Activated naive CD8-positive, alpha-beta T cell treated with anti-CD3 and anti-CD28 coated beads for 36 hours (primary cell): ENCODE measurements at regions not wholly inside any gene's neighbourhood (a gene's known extent, or its start where the extent isn't known, plus 50 kb on each side); places are given as distances from the start of the nearest gene placed in this dataset.
"Not testable (repeated sequence)": the region's sequence is repeated elsewhere in the genome, so short reads cannot be mapped to it uniquely, and the experiment has no call there.

Experiments
- DNase-seq: peaks from one replicate; pipeline ENCODE4 v3.0.0; 2021
- H3K27ac Mint-ChIP-seq: one replicate; pipeline ENCODE4 v1.8.0; 2022; ENCODE audit warnings: mild to moderate bottlenecking, moderate library complexity, mixed read lengths
- H3K27me3 Mint-ChIP-seq: one replicate; pipeline ENCODE4 v1.8.0; 2022; ENCODE audit warnings: mild to moderate bottlenecking, mixed read lengths
- H3K36me3 Mint-ChIP-seq: one replicate; pipeline ENCODE4 v1.8.0; 2021; ENCODE audit warnings: mild to moderate bottlenecking, mixed read lengths
- H3K4me1 Mint-ChIP-seq: one replicate; pipeline ENCODE4 v1.8.0; 2021; ENCODE audit warnings: mixed read lengths
- H3K4me3 Mint-ChIP-seq: one replicate; pipeline ENCODE4 v1.8.0; 2022; ENCODE audit warnings: mild to moderate bottlenecking, moderate library complexity, mixed read lengths
- H3K9me3 Mint-ChIP-seq: one replicate; pipeline ENCODE4 v1.8.0; 2022; ENCODE audit warnings: mixed read lengths

DNA sequence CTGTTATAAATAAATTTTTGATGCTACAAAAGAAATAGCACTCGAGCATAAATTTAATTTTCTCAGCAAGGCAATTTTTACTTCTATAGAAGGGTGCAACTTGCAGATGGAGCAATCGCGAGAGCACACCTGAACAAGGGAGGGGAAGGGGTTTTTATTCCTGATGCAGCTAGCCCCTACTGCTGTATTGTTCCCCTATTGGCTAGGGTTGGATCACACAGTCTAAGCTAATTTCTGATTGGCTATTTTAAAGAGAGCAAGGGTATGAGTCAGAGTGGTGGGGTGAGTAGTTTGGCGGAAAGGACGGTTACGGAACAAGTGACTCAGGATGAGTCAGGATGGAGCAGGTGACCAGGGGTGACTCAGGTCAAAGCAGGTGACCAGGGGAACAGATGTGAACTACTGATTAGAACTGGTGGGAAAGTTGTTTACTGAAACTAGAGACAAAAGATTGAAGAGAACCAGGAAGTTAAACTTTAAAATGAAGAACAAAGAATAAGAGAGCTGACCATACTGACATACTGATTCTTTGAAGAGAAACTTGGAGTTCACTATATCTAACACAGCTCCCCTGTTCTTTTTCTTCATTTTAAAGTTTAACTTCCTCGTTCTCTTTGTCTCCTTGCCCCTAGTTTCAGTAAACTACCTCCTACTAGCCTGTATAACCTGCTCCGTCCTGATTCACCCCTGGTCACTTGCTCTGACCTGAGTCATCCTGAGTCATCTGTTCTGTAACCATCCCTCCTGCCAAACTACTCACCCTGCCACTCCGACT, 101.9 kb upstream of the SHB start:
- not testable (repeated sequence) for H3K27me3 Mint-ChIP-seq, H3K27ac Mint-ChIP-seq, H3K4me1 Mint-ChIP-seq, H3K36me3 Mint-ChIP-seq, H3K4me3 Mint-ChIP-seq, DNase-seq
- H3K9me3 Mint-ChIP-seq = peaks cover 18% of the 10 kb centered on the region

DNA sequence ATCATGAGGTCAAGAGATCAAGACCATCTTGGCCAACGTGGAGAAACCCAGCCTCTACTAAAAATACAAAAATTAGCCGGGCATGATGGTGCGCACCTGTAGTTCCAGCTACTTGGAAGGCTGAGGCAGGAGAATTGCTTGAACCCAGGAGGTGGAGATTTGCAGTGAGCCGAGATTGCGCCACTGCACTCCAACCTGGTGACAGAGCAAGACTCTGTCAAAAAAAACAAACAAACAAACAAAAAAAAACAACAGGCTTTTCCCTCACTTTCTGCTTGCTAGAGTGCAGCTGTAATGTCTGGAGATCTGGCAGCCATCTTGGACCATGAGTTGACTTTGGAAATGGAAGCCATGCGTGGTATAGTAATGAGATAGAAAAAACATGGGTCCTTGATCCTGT, 101.1 kb upstream of the SHB start:
- H3K9me3 Mint-ChIP-seq = peaks cover 18% of the 10 kb centered on the region
- H3K36me3 Mint-ChIP-seq = not testable (repeated sequence)

DNA sequence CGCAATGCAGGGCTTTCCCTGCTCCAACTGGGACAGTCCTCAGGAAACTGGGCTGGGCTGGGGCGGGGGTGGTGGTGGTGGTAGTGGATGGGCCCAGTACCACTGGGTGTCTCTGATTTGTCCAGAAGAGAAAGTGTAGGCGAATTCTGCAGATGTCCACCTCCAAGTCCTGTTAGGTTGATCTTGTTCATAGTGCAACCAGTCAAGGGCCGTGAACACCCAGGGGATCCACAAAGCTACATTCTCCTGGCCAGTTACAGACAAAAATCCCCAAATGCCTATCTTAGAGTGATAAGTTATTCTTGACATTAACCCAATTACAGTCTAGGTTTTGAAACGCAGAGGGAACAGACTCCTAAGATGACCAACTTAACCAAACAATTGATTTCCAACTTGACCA, 97.5 kb upstream of the SHB start:
- no peak overlapping the region for H3K4me3 Mint-ChIP-seq
- no peaks in the 10 kb centered on the region for H3K27me3 Mint-ChIP-seq
- DNase-seq = no peak
- peaks cover 15% of the 10 kb centered on the region for H3K9me3 Mint-ChIP-seq
- peaks cover 3% of the 10 kb centered on the region for H3K4me1 Mint-ChIP-seq
- H3K27ac Mint-ChIP-seq = no peak overlapping the region
- no peaks in the 10 kb centered on the region for H3K36me3 Mint-ChIP-seq

More for the DNA sequence above, 101.1 kb upstream of the SHB start:
- H3K27ac Mint-ChIP-seq, DNase-seq, H3K27me3 Mint-ChIP-seq, H3K4me3 Mint-ChIP-seq, H3K4me1 Mint-ChIP-seq: not testable (repeated sequence)

DNA sequence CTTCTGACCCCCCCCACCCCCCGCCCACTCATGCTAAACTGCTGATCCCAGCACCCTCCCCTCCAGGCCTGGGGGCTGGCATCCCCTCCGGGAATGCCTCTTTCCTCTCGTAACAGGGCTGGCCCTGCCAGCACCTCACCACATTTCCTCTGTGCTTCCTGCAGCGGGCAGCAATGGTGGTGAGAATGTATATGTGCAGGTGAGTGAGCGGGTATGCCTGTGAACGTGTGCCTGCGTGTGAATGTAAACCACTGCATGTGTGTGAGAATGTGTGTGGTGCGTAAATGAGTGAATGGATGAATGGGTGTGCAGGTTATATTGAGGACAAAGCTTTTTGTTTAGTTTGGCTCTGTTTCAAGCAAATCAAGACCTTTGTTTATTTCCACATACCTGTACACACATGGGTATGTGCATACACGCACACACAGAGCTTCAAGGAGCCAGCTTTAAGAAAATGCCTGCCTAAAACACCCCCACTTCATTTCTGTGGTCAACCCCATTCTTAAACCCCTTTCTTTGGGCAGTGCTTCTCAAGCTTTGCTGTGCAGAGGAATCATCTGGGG, 95.7 kb upstream of the SHB start:
- peaks cover 3% of the 10 kb centered on the region for H3K4me1 Mint-ChIP-seq
- no peaks in the 10 kb centered on the region for H3K27me3 Mint-ChIP-seq
- no peak for DNase-seq
- H3K4me3 Mint-ChIP-seq = no peak overlapping the region
- H3K36me3 Mint-ChIP-seq = no peaks in the 10 kb centered on the region
- peaks cover 4% of the 10 kb centered on the region for H3K9me3 Mint-ChIP-seq
- no peak overlapping the region for H3K27ac Mint-ChIP-seq

DNA sequence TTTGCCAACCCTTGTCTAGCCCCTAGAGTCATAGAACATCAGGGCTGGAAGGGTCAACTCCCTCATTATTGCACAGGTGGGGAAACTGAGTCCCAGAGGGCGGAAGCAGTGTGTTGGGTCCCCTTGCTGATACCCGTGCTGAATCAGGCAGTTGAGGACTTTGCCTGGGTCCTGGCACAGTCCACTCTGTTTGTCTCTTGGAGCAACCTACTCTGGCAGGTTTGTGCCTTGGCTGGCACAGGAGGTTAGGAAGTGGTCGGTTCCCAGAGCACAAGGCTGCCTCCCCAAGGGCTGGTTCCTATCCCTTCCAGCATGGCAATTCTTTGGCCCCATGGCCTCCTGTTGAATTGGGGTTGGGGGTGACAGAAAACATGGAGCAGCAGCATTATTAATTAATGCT, 94.5 kb upstream of the SHB start:
- Mint-ChIP-seq H3K27me3 (no peaks in the 10 kb centered on the region), H3K36me3 (no peaks in the 10 kb centered on the region), H3K4me3 (no peak overlapping the region), H3K9me3 (no peaks in the 10 kb centered on the region), H3K4me1 (peaks cover 3% of the 10 kb centered on the region), H3K27ac (no peak overlapping the region)
- no peak for DNase-seq

DNA sequence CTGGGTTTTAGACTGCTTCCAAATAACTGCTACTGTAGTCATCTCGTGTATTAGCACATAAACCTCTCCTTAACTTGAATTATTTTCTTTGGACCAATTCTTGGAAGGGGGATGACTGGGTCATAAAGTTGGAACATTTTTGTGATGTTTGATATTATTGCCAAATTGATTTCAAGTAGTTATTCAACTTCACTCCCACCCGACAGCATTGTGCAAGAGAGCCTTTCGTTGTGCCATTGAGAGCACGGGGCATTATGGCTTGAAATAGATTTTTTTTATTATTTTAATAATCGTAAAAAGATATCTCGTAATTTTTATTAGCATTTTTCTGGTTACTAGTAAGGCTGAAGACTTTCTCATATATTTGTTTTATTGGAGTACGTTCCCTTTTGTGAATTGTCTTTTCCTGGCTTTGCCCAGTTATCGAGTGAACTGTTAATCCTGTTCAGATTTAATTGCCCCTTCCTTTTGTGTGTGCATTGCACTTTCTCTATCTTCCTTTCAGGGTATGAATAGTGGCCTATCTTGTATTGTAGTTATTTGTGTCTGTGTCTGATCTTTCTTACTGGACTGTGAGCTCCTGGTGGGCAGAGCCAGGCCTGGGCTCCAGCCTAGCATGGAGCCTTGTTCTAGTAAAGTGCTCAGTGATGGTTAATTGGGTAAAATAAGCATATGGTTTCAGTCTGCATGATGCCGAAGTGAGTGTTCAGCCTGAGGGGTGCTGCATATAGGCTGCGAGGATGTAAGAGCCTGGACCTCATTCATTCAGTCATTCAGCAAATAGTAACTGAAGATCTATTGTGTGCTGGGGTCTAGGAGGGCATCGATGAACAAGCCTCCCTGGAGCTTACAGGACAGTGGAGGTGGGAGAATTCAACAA, 93.5 kb upstream of the SHB start:
- no peak overlapping the region for H3K4me3 Mint-ChIP-seq
- no peaks in the 10 kb centered on the region for H3K27me3 Mint-ChIP-seq
- H3K9me3 Mint-ChIP-seq = no peaks in the 10 kb centered on the region
- no peaks in the 10 kb centered on the region for H3K36me3 Mint-ChIP-seq
- DNase-seq = no peak
- no peak overlapping the region for H3K27ac Mint-ChIP-seq
- H3K4me1 Mint-ChIP-seq = peaks cover 3% of the 10 kb centered on the region

DNA sequence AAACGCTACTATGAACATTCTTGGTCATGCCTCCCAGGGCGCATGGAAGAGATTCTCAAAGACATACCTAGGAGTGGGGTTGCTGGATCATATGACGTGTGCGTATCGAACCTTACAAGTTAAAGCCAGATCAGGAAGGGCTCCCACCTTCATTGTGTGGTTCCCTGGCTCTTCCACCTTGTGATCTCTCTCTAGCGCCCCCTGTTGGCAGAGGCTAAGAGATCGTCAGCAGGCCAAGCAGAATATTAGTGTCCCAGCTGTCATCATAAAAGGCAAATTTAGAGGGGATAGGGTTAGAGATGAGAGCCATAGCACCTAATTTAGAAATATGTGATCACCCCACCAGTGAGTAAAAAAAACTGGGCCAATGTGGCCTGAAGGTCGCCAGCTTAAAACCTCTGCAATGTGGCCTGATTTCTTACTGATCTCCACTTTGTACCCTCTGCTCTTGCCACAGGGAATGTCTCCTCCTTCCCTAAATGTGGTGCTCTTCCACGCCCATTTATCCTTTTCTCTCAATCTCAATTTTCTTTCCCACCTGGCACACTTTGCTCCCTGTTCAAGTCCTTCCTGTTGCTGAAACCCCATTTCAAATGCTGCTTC, 91.7 kb upstream of the SHB start:
- Mint-ChIP-seq H3K4me3 (no peak overlapping the region), H3K9me3 (no peaks in the 10 kb centered on the region), H3K27ac (no peak overlapping the region), H3K4me1 (peaks cover 3% of the 10 kb centered on the region), H3K36me3 (no peaks in the 10 kb centered on the region), H3K27me3 (no peaks in the 10 kb centered on the region)
- DNase-seq = peak; percentile 60

DNA sequence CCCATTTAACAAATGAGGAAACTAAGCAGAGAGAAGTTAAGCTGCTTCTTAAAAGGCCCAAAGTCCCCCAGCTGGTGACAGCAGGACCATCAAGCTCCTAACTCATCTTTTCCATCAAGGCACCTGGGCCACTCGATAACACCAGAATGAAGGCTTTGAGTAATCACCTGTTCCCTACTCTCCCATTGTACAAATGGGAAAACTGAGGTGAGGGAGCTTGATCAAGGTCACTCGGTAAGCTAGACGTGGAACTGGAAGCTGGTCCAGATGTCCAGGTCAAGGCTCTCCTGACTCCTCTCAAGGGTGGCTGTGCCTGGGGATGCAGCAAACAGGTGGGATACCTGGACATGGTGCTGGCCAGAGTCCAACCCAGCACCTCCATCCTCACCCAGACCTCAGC, 90.6 kb upstream of the SHB start:
- no peak overlapping the region for H3K4me3 Mint-ChIP-seq
- H3K36me3 Mint-ChIP-seq = no peaks in the 10 kb centered on the region
- H3K27ac Mint-ChIP-seq = no peak overlapping the region
- peaks cover under 1% of the 10 kb centered on the region for H3K4me1 Mint-ChIP-seq
- no peak for DNase-seq
- no peaks in the 10 kb centered on the region for H3K9me3 Mint-ChIP-seq
- H3K27me3 Mint-ChIP-seq = no peaks in the 10 kb centered on the region

DNA sequence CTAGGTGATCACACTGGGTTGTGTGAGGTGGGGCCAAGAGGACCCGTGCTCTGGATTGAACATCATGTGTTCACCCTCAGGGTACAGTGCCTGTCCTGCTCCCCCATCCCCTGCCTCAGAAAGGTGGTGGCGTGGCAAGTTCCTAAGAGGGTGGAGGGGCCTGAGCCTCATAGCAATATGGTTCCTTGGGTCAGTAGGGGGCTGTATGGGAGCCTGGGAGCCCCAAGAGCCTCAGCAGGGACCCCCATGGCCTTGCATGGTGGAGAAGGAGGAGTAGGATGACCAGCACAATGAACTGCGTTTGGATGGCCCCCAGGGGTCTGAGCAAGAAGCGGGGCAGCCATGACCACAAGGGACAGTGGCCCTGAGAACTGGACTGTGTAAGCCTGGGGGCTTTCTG, 89.6 kb upstream of the SHB start:
- Mint-ChIP-seq H3K9me3 (no peaks in the 10 kb centered on the region), H3K4me3 (no peak overlapping the region), H3K4me1 (no peaks in the 10 kb centered on the region), H3K27me3 (no peaks in the 10 kb centered on the region), H3K36me3 (no peaks in the 10 kb centered on the region), H3K27ac (no peak overlapping the region)
- DNase-seq = no peak

DNA sequence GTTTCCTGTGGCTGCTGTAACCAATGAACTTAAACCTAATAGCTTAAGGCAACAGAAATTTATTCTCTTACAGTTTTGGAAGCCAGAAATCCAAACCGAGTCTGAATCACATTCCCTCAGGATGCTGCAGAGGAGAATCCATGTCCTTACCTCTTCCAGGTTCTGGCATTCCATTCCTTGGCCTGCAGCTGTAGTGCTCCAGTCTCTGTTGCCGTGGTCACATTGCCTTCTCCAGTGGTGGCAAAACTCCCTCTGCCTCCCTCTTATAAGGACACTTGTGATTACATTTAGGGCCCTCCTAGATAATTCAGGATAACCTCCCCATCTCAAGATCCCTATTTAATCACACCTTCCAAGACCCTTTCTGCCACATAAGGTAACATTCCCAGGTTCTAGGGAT, 88.7 kb upstream of the SHB start:
- no peak for DNase-seq
- Mint-ChIP-seq H3K27me3 (no peaks in the 10 kb centered on the region), H3K4me1 (no peaks in the 10 kb centered on the region), H3K4me3 (no peak overlapping the region), H3K9me3 (no peaks in the 10 kb centered on the region), H3K36me3 (no peaks in the 10 kb centered on the region), H3K27ac (no peak overlapping the region)

DNA sequence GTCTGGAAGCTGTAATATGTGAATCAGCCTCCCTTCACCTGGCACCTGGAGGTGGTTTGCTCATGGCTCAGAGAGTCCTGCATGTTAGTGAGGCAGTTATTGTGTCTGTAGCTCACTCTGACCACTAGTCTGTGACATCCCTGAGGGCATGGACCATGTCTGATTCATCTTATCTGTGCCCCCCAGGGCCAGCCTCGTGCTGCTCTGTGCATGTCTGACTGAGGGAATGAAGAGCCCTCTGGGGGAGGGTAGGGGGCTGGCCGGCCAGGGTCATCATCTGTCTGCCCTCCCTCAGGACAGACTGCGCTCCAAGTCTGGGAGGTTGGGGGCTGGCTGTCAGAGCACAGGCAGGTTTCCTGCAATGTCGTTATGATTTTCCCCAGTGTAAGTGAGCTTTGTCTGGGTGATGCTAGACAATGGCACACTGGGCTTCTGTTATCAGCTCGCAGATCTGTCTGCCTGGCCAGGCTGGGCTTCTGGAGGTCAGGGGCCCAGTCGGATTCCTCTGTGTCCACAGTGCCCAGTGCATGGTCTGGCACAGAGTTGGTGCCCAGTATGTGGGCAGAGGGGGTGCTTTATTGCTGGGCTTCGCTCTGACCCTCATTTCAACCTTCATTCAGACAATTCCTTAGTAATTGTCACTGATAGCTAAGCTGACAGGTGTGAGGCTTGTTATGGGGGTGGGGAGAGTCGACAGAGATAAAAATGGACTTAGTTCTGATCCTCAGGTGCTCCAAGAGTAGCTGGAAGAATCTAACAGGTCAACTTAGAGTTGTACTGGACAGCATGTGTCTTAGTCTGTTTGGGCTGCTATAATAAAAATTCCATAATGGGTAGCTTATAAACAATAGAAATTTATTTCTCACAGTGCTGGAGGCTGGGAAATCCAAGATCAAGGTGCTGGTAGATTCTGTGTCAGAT, 85.7 kb upstream of the SHB start:
- Mint-ChIP-seq H3K4me1 (no peaks in the 10 kb centered on the region), H3K27me3 (no peaks in the 10 kb centered on the region), H3K27ac (no peak overlapping the region), H3K36me3 (no peaks in the 10 kb centered on the region), H3K9me3 (no peaks in the 10 kb centered on the region), H3K4me3 (no peak overlapping the region)
- DNase-seq = no peak

DNA sequence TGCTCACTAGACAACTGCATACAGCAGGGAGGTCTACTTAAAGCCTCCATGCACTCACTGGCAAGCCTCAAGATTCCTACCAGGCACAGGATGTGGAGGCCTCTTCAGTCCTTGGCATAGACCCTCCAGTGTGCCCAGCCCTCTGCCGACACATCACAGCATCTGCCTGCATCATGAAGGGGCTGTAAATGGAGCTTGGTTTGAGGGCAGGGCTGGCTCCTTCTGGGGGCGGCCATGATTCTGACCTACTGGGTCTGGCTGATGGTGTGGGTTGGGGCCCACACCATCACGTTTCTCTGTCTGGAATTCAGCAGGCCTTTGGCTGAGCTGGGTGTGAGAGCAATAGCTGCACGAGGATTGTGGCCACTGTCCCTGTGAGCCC, 84.9 kb upstream of the SHB start:
- H3K4me3 Mint-ChIP-seq = no peak overlapping the region
- no peaks in the 10 kb centered on the region for H3K4me1 Mint-ChIP-seq
- no peaks in the 10 kb centered on the region for H3K36me3 Mint-ChIP-seq
- no peak overlapping the region for H3K27ac Mint-ChIP-seq
- DNase-seq = no peak
- H3K27me3 Mint-ChIP-seq = no peaks in the 10 kb centered on the region
- no peaks in the 10 kb centered on the region for H3K9me3 Mint-ChIP-seq

DNA sequence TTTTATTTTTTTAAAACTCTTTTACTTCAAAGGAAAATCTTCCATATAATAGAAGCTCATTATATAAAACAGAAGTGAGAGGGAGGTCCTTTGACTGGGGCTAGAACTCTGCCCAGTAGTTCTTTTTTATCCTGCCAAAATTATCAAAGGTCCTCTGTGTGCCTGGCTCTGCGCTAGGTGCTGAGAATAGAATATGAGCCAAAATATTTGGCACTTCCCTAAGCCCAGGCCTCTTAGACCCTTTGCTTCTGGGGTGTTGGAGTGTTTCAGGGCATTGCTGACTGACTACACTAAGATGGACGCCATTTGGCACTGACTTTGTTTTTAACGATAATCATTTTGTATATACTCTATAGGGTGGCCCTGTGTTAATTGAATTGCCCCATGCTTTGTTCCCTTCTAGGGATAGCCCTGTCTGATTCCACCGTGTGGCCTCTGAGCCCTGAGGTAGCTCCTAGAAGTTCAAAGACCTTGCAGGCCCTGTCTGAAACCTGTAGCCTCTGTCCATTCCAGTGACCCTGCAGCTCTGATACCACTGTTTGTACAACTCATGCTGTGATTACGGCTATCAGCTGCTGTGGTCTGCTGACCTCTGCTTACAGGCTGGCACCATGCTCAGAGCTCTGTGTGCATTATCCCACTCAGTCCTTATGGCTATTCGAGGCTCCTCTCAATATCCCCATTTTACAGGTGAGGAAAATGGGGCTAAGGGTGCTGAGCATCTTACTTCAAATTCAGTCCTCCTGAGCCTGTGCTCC, 84.3 kb upstream of the SHB start:
- Mint-ChIP-seq H3K36me3 (no peaks in the 10 kb centered on the region), H3K4me1 (no peaks in the 10 kb centered on the region), H3K27ac (no peak overlapping the region), H3K9me3 (no peaks in the 10 kb centered on the region), H3K27me3 (no peaks in the 10 kb centered on the region), H3K4me3 (no peak overlapping the region)
- DNase-seq = no peak

DNA sequence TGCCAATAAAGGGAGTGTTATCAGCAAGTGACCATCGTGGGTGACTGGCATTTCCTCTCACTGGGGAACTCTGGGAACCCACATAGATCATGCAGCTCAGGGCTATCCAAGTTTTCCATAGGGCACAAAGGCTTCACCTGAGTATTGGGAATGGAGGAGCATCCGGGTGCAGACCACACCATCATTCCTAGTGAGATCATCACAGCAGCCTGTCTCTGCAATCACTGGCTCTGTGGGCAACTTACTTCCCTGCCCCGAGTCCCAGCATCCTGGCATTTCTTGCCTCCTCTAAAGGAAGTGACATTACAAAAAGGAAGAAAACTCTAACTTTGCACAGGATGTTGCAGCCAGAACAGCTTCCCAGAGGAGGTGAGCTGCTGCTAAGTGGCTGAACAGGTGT, 80.6 kb upstream of the SHB start:
- Mint-ChIP-seq H3K27me3 (peaks cover 7% of the 10 kb centered on the region), H3K27ac (no peak overlapping the region), H3K4me1 (no peaks in the 10 kb centered on the region), H3K9me3 (no peaks in the 10 kb centered on the region), H3K36me3 (no peaks in the 10 kb centered on the region), H3K4me3 (no peak overlapping the region)
- DNase-seq = no peak
